Cardiac muscle cell (in vitro differentiated cells and primary cell): ENCODE measurements at regions not wholly inside any gene's neighbourhood (a gene's known extent, or its start where the extent isn't known, plus 50 kb on each side); places are given as distances from the start of the nearest gene placed in this dataset.

Experiments
- DNase-seq, 2 donors: peaks; one replicate each; pipeline versions ENCODE4 v3.0.0 to v3.0.0-alpha.2; 2010 to 2017; ENCODE audit warnings: low read depth in 1 of 2, low spot score in 1 of 2
- H3K27ac ChIP-seq: fragments of 200-600 bp; sonication (generic); 2 replicates; pipeline ENCODE4 v1.5.1; 2016
- H3K27me3 ChIP-seq: fragments of 200-600 bp; sonication (generic); 2 replicates; pipeline ENCODE4 v1.6.0; 2016; ENCODE audit warnings: control low read depth
- H3K36me3 ChIP-seq: fragments of 200-600 bp; sonication (generic); 2 replicates; pipeline ENCODE4 v1.5.1; 2016; ENCODE audit warnings: control low read depth
- H3K4me1 ChIP-seq: fragments of 200-600 bp; sonication (generic); 2 replicates; pipeline ENCODE4 v1.8.1; 2017; ENCODE audit warnings: low read depth, mild to moderate bottlenecking, mixed run types
- H3K4me3 ChIP-seq: fragments of 200-600 bp; sonication (generic); 2 replicates; pipeline ENCODE4 v1.5.1; 2016; ENCODE audit warnings: mild to moderate bottlenecking
- H3K9me3 ChIP-seq: fragments of 200-600 bp; sonication (generic); 2 replicates; pipeline ENCODE4 v1.5.1; 2017; ENCODE audit warnings: low read depth, mild to moderate bottlenecking, control low read depth
- TF ChIP-seq, protein P1 (sequence below): IDR thresholded peaks from 2 replicates; pipeline ENCODE4 v1.5.1; 2012; ENCODE audit warnings: low read depth, mild to moderate bottlenecking, low read length

DNA sequence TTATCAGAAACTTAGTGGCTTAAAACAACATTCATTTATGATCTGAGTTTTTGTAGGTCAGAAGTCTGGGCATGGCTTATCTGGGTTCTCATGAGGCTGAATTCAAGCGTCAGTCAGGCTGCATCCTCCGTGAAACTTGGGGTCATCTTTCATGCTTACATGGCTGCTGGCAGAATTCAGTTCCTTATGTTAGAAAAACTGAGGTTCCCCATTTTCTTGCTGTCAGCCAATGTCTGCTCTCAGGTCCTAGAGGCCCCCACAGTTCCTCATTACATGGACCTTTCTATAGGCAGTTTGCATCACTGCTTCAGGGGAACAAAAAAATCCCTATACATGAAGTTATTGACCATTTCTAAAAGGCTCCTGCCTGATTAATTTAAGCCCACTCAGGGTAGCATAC, 83.8 kb upstream of the NMUR2 start:
- H3K27me3 ChIP-seq = no peaks in the 10 kb centered on the region
- no peaks in the 10 kb centered on the region for H3K4me1 ChIP-seq
- H3K4me3 ChIP-seq = no peak overlapping the region
- H3K36me3 ChIP-seq = no peaks in the 10 kb centered on the region
- TF ChIP-seq, protein P1, sequence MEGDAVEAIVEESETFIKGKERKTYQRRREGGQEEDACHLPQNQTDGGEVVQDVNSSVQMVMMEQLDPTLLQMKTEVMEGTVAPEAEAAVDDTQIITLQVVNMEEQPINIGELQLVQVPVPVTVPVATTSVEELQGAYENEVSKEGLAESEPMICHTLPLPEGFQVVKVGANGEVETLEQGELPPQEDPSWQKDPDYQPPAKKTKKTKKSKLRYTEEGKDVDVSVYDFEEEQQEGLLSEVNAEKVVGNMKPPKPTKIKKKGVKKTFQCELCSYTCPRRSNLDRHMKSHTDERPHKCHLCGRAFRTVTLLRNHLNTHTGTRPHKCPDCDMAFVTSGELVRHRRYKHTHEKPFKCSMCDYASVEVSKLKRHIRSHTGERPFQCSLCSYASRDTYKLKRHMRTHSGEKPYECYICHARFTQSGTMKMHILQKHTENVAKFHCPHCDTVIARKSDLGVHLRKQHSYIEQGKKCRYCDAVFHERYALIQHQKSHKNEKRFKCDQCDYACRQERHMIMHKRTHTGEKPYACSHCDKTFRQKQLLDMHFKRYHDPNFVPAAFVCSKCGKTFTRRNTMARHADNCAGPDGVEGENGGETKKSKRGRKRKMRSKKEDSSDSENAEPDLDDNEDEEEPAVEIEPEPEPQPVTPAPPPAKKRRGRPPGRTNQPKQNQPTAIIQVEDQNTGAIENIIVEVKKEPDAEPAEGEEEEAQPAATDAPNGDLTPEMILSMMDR = no peak
- H3K27ac ChIP-seq = no peak overlapping the region
- H3K9me3 ChIP-seq = no peaks in the 10 kb centered on the region
- no peak for DNase-seq

DNA sequence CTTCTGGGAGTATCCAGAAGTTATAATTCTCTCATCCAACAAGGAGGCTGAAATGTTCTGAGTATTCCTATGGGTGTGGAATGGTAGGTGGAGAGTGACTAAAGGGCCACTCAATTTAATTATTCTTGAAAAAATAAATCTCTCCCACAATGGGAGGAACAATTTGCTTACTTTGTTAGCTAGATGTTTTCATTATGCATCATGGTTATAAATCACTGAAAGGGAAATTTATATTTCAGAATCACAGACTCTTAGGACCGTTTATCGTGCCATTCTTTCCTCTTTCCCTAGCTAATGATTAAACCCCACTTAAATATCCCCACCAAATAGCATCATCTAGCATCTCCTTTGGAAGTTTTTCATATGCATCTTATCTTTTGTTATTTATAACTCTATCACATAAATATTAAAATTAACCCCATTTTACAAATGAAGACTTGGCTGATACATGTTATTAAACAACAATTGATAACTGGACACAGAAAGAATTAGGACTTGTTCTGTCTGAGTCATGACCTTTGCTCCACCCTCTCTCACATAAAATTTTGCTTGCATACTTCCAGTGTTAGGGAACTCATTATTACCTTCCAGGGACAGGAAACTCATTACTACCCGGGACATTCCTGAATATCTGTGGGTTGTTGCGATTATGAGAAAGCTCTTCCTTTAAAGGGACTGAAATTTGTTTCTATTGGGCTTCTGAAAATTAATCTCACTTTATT, 94.9 kb upstream of the NMUR2 start:
- Histone ChIP-seq H3K4me1 (no peaks in the 10 kb centered on the region), H3K27me3 (no peaks in the 10 kb centered on the region), H3K9me3 (no peaks in the 10 kb centered on the region), H3K36me3 (no peaks in the 10 kb centered on the region), H3K27ac (no peak overlapping the region), H3K4me3 (no peak overlapping the region)
- TF ChIP-seq, protein P1 = no peak
- DNase-seq = no peak

DNA sequence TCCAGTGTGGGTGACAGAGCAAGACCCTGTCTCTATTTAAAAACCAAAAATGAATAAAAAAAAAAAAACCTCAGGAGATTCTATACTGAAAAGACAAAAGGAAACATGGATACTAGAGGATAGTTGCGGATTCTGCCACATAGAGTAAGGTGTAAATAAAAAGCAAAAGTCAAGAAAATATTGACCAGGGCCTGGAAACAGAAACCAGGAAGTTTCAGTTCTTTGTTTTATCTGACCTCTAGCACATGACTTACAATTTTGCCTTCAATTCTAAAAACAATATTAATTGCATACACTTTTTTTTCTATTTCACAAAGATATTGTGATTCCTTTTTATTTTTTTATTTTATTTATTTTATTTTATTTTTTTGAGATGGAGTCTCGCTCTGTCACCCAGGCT, 96.2 kb upstream of the NMUR2 start:
- Histone ChIP-seq H3K9me3 (no peaks in the 10 kb centered on the region), H3K36me3 (no peaks in the 10 kb centered on the region), H3K27me3 (no peaks in the 10 kb centered on the region), H3K4me3 (no peak overlapping the region), H3K4me1 (no peaks in the 10 kb centered on the region), H3K27ac (no peak overlapping the region)
- TF ChIP-seq, protein P1 = no peak
- no peak for DNase-seq

DNA sequence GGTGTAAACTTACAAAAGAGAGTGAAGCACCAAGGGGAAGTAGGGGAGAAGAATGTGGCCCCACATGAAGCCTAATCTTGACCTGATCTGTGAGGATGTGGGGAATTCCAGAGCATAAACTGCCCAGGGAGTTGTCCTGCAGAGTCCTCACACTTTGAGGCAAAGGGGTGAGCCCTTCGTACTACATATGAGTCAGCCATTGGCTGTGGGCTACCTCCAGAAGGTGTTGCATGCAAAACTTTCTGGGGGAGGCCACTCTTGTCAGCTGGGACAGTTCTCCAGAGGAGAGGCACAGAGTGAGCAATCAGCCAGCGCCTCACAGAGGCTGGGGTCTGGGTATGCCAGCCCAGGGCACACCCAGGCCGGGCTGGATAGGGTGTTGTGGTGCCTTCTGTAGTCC, 98.1 kb upstream of the NMUR2 start:
- Histone ChIP-seq H3K27me3 (peaks cover 3% of the 10 kb centered on the region), H3K4me3 (no peak overlapping the region), H3K36me3 (no peaks in the 10 kb centered on the region), H3K4me1 (no peaks in the 10 kb centered on the region), H3K27ac (no peak overlapping the region), H3K9me3 (no peaks in the 10 kb centered on the region)
- TF ChIP-seq, protein P1 = no peak
- no peak for DNase-seq

DNA sequence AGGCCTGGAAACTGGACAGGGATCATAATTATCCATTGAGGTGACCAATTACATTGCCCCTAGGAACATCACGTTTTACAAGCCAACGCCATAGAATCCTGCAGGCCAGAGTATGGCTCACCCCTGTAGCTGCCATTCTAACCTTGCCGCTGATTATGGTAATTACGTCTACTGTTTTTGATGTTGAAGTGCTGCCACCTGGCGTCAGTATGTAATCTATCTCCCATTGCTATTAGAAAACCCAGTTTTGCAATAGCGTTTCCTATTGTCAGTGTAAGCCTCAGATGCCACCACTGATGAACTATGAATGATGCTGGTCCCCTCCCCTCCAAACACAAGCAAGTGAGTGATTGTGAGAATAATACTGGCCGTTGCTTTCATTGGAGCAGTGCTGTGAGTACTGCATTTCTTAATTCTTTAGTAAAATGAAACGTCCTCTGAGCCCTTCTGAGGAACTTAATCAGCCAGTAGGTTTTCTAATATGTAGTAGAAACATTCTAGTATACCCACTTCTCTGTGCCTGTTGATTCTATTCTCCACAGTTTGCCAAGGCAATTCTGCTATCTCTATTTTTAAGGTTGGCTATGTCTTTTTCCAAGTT, 100.5 kb upstream of the NMUR2 start:
- H3K27me3 ChIP-seq = peaks cover 3% of the 10 kb centered on the region
- no peak overlapping the region for H3K27ac ChIP-seq
- H3K4me3 ChIP-seq = no peak overlapping the region
- no peaks in the 10 kb centered on the region for H3K36me3 ChIP-seq
- H3K9me3 ChIP-seq = no peaks in the 10 kb centered on the region
- DNase-seq = peak; percentile 63 to 75
- TF ChIP-seq, protein P1 = peak; percentile 64
- no peaks in the 10 kb centered on the region for H3K4me1 ChIP-seq
